NCI-H82 treated with DMSO at 0.1 percent for 48 hours (cell line): ENCODE measurements at regions not wholly inside any gene's neighbourhood (a gene's known extent, or its start where the extent isn't known, plus 50 kb on each side); places are given as distances from the start of the nearest gene placed in this dataset.

Experiments used
- DNase-seq: peaks from one replicate; lab custom pipeline; 2025; ENCODE audit not compliant: unreplicated experiment; lab: John Stamatoyannopoulos, UW

DNA sequence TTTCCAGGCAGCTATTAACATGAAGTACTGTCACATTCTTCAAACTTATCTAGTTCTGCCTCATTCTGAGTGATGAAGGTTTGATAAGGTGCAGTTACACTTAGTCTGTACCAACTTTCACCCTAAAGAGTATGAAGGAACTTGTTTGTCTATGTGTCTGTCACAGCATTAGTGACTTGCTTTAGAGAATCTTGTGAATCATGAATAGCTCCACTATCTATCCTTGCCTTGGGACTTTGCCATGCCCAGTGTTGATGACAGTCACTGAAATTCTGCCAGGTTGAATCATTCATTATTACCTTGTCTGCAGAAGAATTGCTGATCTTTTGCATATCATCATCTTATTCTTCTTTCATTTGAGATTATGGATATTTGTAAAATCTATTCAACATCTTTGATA, 50.9 kb upstream of the A1CF start:
- DNase-seq = no peak

- no peak for DNase-seq
Observed at GRCh38 chr10:50937230-50937907, 51.9 kb upstream of the A1CF start.

DNA sequence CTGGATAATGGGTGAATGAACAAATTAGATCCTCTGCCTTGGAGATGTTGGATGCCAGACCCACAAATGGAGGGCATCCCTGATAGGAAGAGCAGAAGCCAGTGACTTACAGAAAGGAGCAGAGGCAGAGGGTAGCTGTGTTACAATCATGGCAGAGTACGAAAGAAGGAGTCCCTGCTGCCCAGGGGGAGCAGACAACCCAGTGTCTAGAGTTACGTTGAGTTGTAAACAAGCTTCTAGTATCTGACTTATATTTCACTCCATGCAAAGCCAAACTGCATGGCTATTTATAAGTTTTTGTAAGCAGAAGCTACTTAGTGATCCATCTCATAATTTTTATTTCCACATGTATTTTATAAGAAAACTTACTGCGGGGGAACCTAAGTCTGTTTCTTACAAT, 56.2 kb upstream of the A1CF start:
- DNase-seq = no peak

- no peak for DNase-seq
Observed at GRCh38 chr10:50946991-50947781, 61.8 kb upstream of the A1CF start.

GRCh38 chr10:50951365-50951764, 65.9 kb upstream of the A1CF start:
- DNase-seq = no peak

GRCh38 chr10:50961297-50961696, 75.9 kb upstream of the A1CF start:
- no peak for DNase-seq

- DNase-seq = no peak
Observed at GRCh38 chr10:50963063-50963462, 77.6 kb upstream of the A1CF start.

- DNase-seq = no peak
Observed at GRCh38 chr10:50968386-50969091, 83.1 kb upstream of the A1CF start.

- DNase-seq = no peak
Observed at GRCh38 chr10:50972591-50972990, 87.2 kb upstream of the A1CF start.

DNA sequence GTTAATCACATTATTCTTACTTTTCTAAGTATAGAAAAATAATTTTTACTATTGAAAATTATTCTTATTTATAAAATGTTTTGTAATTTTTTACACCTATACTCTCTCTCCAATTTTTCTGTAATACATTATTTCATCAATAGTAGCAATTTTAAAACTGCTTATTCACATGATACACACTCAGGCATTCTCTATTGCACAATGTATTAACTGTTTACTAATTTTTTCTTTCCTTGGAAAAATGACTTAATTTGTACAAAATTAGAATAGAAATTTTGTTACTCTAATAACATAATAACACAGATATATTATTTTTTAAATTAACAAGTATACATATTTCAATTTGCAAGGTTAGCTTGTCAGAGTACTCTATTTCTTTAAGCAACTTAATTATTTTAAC, 92.9 kb upstream of the PRKG1 start:
- no peak for DNase-seq

DNA sequence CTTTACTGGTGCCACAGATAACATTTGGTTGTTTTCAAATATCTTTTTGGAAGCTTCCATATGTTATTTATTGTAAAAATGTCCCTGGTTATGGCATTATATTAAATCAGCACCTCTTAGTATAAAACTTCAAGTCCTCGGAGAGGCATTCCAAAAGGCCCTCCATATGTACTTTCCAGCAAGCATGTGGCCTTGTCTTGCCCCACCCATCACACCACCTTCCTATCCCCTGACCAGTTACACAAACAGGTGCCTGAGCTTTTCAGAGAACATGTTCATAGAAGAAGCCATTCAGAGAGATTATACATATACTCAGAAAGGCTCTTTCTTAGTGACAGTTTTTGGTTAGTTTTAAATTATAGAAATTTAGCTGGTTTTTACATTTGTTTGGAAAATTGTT, 92.4 kb upstream of the PRKG1 start:
- DNase-seq = no peak

DNA sequence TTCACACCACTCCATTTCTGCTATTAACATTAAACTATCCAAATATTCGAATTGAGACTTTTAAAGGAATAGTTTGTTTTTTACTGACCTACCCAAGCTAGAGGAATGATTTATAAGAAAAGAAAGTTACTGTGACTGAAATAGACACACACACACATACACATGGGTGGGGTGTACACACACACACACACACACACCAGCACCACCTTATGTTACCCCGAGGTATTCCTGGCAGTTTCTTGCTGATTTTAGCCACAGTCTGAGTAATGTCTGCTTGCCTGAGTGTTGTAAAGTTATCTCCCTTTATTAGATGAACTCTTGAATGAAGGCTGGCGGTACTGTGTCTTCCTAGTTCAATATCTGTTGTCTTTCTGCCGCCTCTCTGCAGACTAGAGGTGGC, 91.3 kb upstream of the PRKG1 start:
- no peak for DNase-seq

DNA sequence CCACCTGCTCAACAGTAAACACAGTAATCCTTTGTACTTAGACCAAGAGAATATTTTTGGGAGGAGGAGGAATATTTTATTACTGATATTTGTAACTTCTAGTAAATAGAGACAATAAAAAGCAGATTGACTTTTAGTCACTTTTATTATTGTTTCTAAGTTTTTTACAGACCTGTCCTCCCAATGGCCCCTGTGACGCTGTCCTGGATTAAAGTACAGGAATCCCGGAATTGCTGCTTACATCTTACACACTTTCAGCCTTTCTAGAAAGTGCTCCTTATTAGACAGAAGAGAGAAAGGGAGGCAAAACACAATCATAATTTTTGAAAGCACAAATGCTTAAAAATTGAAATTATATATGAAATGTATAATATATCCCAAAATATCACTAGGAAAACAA, 86.4 kb upstream of the PRKG1 start:
- DNase-seq = no peak

DNA sequence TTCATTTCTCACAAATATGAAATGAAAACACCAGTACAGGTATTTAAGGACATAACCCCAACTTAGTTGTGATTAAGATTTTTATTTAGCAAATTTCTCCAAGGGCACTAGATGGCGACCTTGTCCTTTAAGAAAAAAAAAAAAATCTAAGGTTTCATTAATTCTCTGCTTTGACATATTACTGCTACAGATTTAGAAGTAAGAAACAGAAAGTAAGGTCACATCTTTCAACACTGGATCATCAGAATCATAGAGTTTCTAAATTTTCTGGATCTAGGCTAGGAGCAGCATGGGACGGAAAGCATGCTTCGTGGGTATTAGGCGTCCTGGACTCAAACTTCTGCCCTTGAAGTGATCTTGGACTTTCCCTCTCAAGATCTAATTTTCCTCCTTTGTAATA, 85.5 kb upstream of the PRKG1 start:
- DNase-seq = no peak

GRCh38 chr10:50990568-50991455, 83.5 kb upstream of the PRKG1 start:
- peak; percentile 63 for DNase-seq

- DNase-seq = no peak
Observed at GRCh38 chr10:50991456-50992355, 82.6 kb upstream of the PRKG1 start.

- DNase-seq = no peak
Observed at GRCh38 chr10:50992356-50992901, 81.9 kb upstream of the PRKG1 start.

- no peak for DNase-seq
Observed at GRCh38 chr10:50992972-50993766, 81.1 kb upstream of the PRKG1 start.

DNA sequence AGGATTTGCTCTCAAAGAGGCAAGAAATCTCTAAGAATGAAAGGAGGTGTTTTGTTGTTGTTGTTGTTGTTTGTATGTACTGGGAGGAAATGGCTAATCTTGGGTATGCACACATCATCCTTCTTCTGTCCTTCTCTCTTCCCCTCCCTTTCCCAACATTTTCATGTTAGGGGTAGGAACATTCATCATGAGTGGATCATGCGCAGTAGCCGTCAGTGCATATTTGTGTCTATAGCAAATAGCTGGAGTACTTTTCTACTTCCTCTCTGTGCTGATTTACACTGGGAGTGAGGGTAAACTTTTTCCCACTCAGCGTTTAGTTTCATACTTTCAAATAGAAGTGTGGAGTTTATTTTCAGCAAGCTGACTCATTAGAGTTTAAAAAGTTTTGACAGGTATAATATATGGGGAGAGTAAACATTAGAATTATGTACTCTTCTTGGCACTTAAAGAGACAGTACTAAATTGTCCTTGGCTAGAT, 80.5 kb upstream of the PRKG1 start:
- no peak for DNase-seq
